ENCODE measurements at regions not wholly inside any gene's neighbourhood (a gene's known extent, or its start where the extent isn't known, plus 50 kb on each side); places are given as distances from the start of the nearest gene placed in this dataset.
"Not testable (repeated sequence)": the region's sequence is repeated elsewhere in the genome, so short reads cannot be mapped to it uniquely, and the experiment has no call there.

- no peak overlapping the region for H3K4me3 ChIP-seq (ENCODE audit: low read depth, low read length)
- no peaks in the 10 kb centered on the region for H3K36me3 ChIP-seq (replicated peaks)
- H3K27ac ChIP-seq: no peak overlapping the region
- TF ChIP-seq CTCF (IDR thresholded peaks at IDR 0.05; ENCODE audit: low read depth, low read length, missing control alignments): no peak
- in situ Hi-C loops (cut with HindIII; ENCODE audit: low pct_ligation_motif_present, low sequenced_read_pairs): no loop called here
- no peaks in the 10 kb centered on the region for H3K27me3 ChIP-seq (replicated peaks)
- DNase-seq: no peak
Measured at GRCh38 chr6:44742201-44742600, 354.7 kb downstream of the CDC5L start.

GRCh38 chr6:44742828-44743372, 355.4 kb downstream of the CDC5L start:
- H3K4me3 ChIP-seq (ENCODE audit: low read depth, low read length): no peak overlapping the region
- no peak for DNase-seq
- H3K27me3 ChIP-seq (replicated peaks): no peaks in the 10 kb centered on the region
- no peaks in the 10 kb centered on the region for H3K36me3 ChIP-seq (replicated peaks)
- no peak for TF ChIP-seq CTCF (IDR thresholded peaks at IDR 0.05; ENCODE audit: low read depth, low read length, missing control alignments)
- H3K27ac ChIP-seq: no peak overlapping the region
- in situ Hi-C loops (cut with HindIII; ENCODE audit: low pct_ligation_motif_present, low sequenced_read_pairs): no loop called here

GRCh38 chr6:44760116-44760515, 372.6 kb downstream of the CDC5L start:
- H3K36me3 ChIP-seq (replicated peaks); DNase-seq; H3K27ac ChIP-seq; in situ Hi-C loops (cut with HindIII; ENCODE audit: low pct_ligation_motif_present, low sequenced_read_pairs); H3K27me3 ChIP-seq (replicated peaks); H3K4me3 ChIP-seq (ENCODE audit: low read depth, low read length): not testable (repeated sequence)

- Histone ChIP-seq H3K36me3 (replicated peaks) (no peaks in the 10 kb centered on the region), H3K27ac (no peak overlapping the region), H3K4me3 (ENCODE audit: low read depth, low read length) (no peak overlapping the region), H3K27me3 (replicated peaks) (no peaks in the 10 kb centered on the region)
- in situ Hi-C loops (cut with HindIII; ENCODE audit: low pct_ligation_motif_present, low sequenced_read_pairs): no loop called here
- no peak for DNase-seq
- TF ChIP-seq CTCF (IDR thresholded peaks at IDR 0.05; ENCODE audit: low read depth, low read length, missing control alignments): no peak
Measured at GRCh38 chr6:44761046-44761445, 373.5 kb downstream of the CDC5L start.

GRCh38 chr6:44762496-44762895, 375.0 kb downstream of the CDC5L start:
- no peak overlapping the region for H3K4me3 ChIP-seq (ENCODE audit: low read depth, low read length)
- H3K36me3 ChIP-seq (replicated peaks): no peaks in the 10 kb centered on the region
- no peaks in the 10 kb centered on the region for H3K27me3 ChIP-seq (replicated peaks)
- TF ChIP-seq CTCF (IDR thresholded peaks at IDR 0.05; ENCODE audit: low read depth, low read length, missing control alignments): no peak
- in situ Hi-C loops (cut with HindIII; ENCODE audit: low pct_ligation_motif_present, low sequenced_read_pairs): no loop called here
- H3K27ac ChIP-seq: no peak overlapping the region
- no peak for DNase-seq

- no peak overlapping the region for H3K4me3 ChIP-seq (ENCODE audit: low read depth, low read length)
- no peaks in the 10 kb centered on the region for H3K36me3 ChIP-seq (replicated peaks)
- DNase-seq: no peak
- TF ChIP-seq CTCF (IDR thresholded peaks at IDR 0.05; ENCODE audit: low read depth, low read length, missing control alignments): no peak
- in situ Hi-C loops (cut with HindIII; ENCODE audit: low pct_ligation_motif_present, low sequenced_read_pairs): no loop called here
- H3K27ac ChIP-seq: no peak overlapping the region
- H3K27me3 ChIP-seq (replicated peaks): no peaks in the 10 kb centered on the region
Measured at GRCh38 chr6:44771647-44772415, 384.3 kb downstream of the CDC5L start.
